ENCODE measurements at regions not wholly inside any gene's neighbourhood (a gene's known extent, or its start where the extent isn't known, plus 50 kb on each side); places are given as distances from the start of the nearest gene placed in this dataset.

- TF ChIP-seq YY1 (IDR thresholded peaks at IDR 0.05; ENCODE audit: insufficient read depth, insufficient read length) = no peak
- TF ChIP-seq ZNF274 (IDR thresholded peaks at IDR 0.05; ENCODE audit: low read depth, low read length) = no peak
Measured at GRCh38 chr9:1917396-1917935, 97.7 kb upstream of the SMARCA2 start.

Measured in NT2/D1 (cell line).